NCI-H128 (cell line): ENCODE measurements at regions not wholly inside any gene's neighbourhood (a gene's known extent, or its start where the extent isn't known, plus 50 kb on each side); places are given as distances from the start of the nearest gene placed in this dataset.

Experiments
- DNase-seq: peaks from one replicate; lab custom pipeline; 2025; ENCODE audit not compliant: unreplicated experiment; lab: John Stamatoyannopoulos, UW

DNA sequence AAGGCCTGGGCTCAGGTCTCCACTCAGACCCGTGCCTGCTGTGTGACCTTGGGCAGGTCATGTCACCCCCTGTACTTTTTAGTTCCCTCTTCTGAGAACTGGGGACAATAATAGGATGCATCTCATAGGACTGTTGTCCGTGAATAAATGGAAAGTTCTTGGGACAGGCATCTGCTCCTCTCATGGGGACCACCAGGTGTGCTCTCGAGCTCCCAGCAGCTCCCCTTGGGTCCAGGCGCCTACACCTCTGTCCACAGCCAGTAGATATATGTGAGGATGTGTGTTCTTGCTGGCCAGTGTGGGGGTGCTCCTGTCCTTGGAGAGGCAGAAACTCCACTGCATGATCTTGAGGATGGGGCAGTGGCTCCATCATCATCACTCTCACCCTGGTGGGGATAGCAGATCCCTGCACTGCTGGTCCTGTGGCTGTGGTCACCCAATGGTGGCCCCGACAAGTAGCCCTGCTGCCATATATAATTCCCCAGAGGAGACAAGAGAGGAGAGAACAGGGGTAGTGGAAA is 257.6 kb upstream of the TLE3 start:
- no peak for DNase-seq

DNA sequence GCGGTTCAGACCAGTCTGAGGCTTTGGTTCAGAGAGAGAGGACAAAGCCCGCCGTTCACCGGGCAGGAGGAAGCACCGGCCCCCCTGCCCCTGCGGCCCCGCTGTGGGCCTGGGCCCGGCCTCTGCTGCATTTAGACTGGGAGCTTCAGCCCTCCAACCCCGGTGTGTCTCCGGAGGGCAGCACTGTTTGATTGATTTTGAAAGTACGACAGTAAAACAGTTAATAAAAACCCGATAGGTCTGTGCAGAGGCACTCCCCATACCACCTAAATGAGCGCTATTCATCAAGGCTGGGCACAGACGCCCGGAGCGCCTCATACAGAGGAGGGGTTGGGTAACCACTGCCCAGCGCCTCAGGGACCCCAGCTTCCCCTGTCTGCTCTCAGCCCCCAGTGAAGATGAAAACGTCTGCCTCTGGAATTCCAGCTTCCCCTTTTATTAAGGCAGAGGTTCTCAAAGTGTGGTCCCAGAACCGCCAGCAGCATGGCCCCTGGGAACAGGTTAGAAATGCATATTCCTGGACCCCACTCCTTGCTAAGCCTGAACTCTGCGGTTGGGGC is 256.7 kb upstream of the TLE3 start:
- no peak for DNase-seq

DNA sequence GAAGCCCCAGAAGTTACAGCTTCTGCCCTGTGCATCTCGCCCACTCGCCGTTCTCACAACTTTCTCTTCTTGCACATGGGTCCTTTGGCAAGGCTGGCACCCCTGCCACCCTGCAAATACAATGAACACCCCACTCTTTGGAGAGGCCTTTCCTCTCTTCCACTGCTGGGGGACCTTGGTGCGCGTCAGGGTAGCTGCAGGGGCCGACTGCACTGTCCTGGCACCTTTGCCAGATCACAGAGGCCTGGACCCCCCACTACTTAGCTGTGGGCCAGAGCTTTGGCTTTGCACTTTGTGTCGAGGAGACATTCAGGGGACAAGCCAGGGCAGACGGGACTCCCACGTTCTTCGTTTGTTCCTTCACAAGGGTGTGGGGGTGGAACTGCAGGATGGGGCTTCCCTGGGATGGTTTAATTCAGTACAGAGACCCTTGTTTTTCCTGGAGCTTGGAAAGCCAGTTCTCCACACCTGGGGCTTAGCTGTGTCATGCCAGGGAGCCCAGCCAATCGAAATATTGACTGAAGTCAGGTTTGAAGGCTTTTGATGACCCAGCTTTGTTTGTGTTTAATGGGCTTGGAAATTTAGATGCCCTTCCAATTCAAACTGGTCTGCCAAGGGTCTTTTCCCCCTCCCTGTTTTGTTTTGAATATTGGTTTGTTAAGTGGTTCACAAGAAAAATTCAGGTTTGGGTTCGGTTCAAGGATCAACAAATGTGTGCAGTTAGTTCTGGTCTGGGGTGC is 256.1 kb upstream of the TLE3 start:
- no peak for DNase-seq

GRCh38 chr15:70351941-70352774 is 254.4 kb upstream of the TLE3 start:
- no peak for DNase-seq

GRCh38 chr15:70351391-70351790 is 253.7 kb upstream of the TLE3 start:
- no peak for DNase-seq

DNA sequence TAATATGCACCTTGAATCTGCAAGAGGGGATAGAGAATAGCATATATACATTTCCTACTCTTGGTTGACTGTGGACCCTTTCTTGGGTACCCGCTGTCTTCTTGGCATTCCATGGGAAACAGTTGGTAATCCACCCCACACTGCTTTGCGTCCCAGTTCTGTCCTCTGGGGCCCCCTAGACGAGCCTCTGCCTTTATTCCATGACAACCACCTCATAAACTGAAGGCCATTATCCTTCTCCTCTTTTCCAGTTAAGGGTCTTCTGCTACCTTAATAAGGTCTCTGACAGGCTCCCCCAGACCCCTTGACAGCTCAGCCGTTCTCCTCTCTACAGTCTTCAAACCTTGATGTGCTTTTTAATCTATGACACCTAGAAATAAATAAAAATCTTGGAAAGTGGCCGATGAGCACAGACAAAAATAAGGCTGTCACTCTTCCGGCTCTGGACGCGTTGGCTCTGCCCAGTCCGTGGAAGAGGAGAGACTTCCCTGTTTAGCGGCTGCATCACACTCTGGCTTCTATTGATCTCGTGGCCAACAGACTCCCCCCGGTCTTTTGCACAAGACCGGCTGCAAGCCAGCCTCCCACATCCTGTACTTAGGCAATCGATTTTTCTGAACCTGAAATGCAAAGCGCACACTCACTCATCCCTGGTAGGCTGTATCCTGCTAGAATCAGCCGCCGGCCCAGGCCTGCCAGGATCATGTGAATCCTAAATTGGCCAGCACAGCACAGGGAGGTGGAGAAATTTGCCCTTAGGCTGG is 251.0 kb upstream of the TLE3 start:
- no peak for DNase-seq

DNA sequence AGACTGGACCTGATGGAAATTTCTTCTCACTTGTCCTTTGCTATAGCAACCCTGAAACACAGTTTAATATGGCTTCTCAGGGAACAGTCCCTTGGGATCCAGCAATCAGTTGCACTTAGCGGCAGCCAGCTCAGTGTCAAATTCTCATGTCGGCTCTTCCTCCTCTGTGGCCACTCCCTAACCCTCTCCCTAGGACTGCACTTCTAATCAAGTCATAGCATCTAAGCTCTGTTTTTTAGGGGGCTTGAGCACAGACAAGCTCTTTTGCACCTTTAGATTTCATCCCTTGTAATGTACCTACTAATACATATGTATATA is 250.5 kb upstream of the TLE3 start:
- DNase-seq, result no peak

DNA sequence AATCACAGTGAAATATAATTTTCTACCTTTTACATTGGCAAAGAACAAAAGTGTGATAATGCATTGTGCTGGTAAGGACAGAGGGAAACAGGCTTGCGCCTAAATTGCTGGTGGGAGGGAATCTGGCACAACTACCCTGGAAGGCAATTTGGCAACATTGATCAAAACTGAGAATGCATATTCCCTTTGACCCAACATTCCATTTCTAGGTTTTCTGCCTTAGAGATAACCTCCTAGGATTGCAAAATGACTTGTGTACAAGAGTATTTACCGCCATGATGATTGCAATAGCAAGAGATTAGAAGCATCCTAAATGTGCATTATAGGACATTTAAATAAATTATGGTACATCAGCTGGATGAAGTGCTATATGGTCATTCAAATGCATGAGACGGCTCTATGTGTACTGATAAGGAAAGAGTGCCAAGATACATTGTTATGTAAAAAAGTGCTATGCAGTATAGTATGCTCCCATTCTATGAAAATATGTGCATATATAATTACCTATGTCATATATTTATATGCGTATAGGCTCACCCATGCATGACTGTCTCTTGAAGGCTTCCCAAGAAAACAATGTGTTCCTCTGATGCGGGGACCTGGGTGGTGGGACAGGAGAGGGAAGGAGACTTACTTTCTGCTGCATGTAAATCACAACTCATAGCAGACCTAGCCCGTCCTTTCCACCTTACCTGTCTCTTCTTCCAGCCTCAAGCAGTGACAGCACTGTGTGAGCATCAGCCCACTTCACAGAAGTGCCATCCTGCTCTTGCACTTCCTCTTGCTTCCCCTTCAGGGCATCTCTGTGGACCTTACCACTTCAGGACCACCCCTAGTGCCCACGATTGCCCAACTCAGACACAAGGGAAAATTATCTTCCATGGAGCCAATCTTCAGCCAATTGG is 249.9 kb upstream of the TLE3 start:
- DNase-seq, result no peak

DNA sequence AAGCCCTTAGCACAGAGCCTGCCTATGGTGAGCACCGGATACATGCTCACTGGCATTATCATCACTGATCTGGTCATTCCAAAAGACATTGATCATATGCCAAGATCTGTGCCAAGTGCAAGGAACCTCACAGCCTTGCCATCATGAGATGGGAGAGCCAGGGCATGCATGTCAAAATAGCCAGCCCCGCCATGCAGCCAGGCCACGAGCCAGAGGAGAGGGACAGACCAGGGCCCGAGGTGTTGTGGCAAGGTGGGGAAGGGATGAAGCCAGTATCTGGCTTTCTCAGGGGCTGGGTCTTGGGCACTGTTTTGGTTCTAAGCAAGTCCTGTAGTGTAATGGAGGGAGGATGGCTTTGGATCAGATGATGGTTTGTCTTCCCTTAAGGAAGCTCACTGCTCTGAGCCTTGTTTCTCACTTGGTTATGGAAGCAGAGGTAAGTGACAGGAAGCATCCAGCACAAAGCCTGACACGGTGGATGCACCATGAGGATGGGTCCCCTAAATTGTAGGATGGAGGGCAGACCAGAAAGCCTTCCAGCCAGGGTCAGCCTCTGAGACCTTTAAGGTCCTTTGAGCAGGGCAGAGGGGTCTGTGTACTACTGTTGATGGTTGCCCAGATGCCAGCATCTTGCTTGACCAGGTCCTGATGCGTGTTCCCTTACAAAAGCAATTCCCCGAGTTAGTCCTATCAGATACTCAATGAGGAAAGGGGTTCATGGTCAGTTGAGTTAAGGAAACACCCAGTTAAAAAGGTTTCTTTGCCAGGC is 247.7 kb upstream of the TLE3 start:
- DNase-seq, result no peak

GRCh38 chr15:70344666-70345065 is 246.9 kb upstream of the TLE3 start:
- peak; percentile 45 for DNase-seq

DNA sequence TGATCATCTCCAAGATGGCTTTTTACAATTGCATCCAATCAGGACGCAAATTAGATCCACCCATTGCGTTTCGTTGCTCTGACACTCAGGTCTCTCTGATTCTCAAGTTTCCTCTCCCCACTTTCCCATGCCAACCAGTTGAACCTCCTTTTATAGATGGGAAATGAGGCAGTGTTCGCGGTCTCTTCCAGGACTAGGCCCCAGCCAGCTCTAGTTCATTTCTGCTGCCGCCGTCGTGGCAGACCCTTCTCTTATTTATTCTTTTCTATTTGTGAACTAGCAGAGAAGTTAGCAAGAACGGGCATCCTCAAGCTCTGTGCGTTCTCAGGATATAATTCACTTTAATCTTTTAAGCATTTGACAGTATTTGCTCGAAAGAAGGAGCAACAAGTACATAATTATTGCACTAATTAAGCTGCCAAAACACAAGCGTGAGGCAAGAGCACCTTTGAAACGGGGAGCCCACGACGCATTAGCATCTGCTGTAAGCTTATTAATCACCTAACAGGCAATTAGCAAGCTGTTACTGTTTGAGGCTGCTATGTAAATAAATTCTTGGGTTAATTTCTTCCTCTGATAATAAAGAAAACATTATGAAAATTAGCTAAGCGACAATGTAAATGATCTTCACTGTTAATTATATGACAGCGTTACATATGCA is 246.4 kb upstream of the TLE3 start:
- no peak for DNase-seq

GRCh38 chr15:70342554-70343548 is 245.1 kb upstream of the TLE3 start:
- DNase-seq, result no peak

GRCh38 chr15:70342141-70342540 is 244.4 kb upstream of the TLE3 start:
- no peak for DNase-seq

DNA sequence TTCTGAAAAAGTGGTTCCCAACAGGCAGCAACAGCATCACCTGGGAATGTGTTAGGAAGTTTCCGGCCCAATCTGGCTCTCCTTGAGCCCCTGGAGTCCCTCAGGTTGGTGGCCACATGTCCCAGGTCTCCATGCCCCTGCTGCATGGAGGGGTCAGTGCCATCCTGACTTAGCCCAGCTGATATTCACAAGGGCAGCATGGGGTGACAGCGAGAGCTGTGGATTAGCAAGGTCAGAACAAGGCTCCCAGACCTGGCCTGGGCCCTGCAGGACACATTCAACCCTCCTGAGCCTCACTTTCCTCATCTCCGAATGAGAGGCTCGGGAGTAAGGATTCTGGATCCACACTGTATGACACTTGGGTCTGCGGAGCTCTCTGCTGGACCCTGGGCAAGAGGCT is 243.8 kb upstream of the TLE3 start:
- DNase-seq, result no peak

DNA sequence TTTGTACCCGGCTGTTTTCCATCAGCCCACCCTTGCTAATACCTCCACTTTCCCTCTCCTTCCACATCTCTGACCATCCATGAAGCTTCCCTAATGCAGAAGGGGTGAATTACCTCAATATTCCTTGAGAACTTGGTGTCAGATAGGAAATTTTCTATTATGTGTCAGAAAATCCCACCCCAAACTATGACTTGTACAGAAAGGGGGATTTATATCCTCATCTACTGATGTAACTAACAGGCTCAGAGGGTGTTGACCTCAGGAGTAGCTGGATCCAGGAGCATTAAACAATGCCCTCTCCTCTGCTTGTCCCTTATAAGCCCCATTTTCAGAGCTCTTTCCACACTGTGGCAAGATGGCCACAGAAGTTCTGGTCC is 242.8 kb upstream of the TLE3 start:
- no peak for DNase-seq

- peak; percentile 57 for DNase-seq
These were observed 242.1 kb upstream of the TLE3 start for GRCh38 chr15:70339571-70340493.
